ENCODE measurements at regions not wholly inside any gene's neighbourhood (a gene's known extent, or its start where the extent isn't known, plus 50 kb on each side); places are given as distances from the start of the nearest gene placed in this dataset.

GRCh38 chr2:204343685-204344084 lies 201.6 kb upstream of the PARD3B start:
- no peak overlapping the region for H3K4me2 ChIP-seq (ENCODE audit: low read length)
- intact Hi-C loops (cut with micrococcal nuclease; ENCODE audit: unreplicated experiment), result no loop called here
- H2AFZ ChIP-seq (ENCODE audit: low read length), result no peak overlapping the region
- no peaks in the 10 kb centered on the region for H3K9me3 ChIP-seq (ENCODE audit: low read length)
- no peaks in the 10 kb centered on the region for H3K9me2 ChIP-seq (ENCODE audit: insufficient read depth, low read length)
- no TSS peak for BruUV-seq (replicated peaks)
- H3K4me1 ChIP-seq (ENCODE audit: insufficient read depth, low read length, poor library complexity, severe bottlenecking), result no peaks in the 10 kb centered on the region
- CTCF ChIA-PET (ENCODE audit: unreplicated experiment), result no interaction called here
- no peaks in the 10 kb centered on the region for H4K20me1 ChIP-seq (ENCODE audit: insufficient read depth, low read length)
- H3K79me2 ChIP-seq (ENCODE audit: insufficient read depth, low read depth, low read length), result no peaks in the 10 kb centered on the region
- H3K4me3 ChIP-seq (ENCODE audit: low read depth, low read length, poor library complexity, severe bottlenecking), result no peak overlapping the region
- DNase-seq (ENCODE audit: low spot score), result no peak
- TF ChIP-seq CTCF (conservative IDR thresholded peaks at IDR 0.05; ENCODE audit: low read length), result no peak
- no peak for TF ChIP-seq EZH2phosphoT487 (IDR thresholded peaks at IDR 0.05; ENCODE audit: borderline replicate concordance, low read depth, low read length)
- H3K36me3 ChIP-seq (ENCODE audit: insufficient read depth, low read length), result no peaks in the 10 kb centered on the region
- H3K27ac ChIP-seq (ENCODE audit: low read depth, low read length, poor library complexity, severe bottlenecking), result no peak overlapping the region
- POLR2A ChIA-PET, result interaction anchor here (0.6 kb wide), 1 partner anchor 112 kb away, joined by 3 read pairs; no protein-coding TSS in a partner anchor

DNA sequence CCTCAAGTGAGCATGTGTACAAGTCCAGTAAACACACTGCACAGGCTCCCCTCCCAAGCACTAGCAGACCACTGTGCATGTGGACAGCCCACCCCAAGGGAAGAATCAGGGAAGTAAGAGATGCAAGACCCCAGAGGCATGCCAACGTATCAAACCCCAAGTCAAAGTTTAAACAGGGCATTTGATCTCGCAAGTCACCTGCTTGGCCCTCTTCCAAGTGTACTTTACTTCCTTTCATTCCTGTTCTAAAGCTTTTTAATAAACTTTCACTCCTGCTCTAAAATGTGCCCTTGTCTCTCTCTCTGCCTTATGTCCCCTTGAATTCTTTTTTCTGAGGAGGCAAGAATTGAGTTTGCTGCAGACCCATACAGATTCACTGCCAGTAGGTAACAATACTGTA lies 201.2 kb upstream of the PARD3B start:
- TF ChIP-seq CTCF (conservative IDR thresholded peaks at IDR 0.05; ENCODE audit: low read length) (no peak), EZH2phosphoT487 (IDR thresholded peaks at IDR 0.05; ENCODE audit: borderline replicate concordance, low read depth, low read length) (no peak)
- no peak overlapping the region for H3K27ac ChIP-seq (ENCODE audit: low read depth, low read length, poor library complexity, severe bottlenecking)
- POLR2A ChIA-PET, result no interaction called here
- no peaks in the 10 kb centered on the region for H4K20me1 ChIP-seq (ENCODE audit: insufficient read depth, low read length)
- H3K4me1 ChIP-seq (ENCODE audit: insufficient read depth, low read length, poor library complexity, severe bottlenecking), result no peaks in the 10 kb centered on the region
- intact Hi-C loops (cut with micrococcal nuclease; ENCODE audit: unreplicated experiment), result no loop called here
- no peaks in the 10 kb centered on the region for H3K79me2 ChIP-seq (ENCODE audit: insufficient read depth, low read depth, low read length)
- BruUV-seq (replicated peaks), result no TSS peak
- no peak for DNase-seq (ENCODE audit: low spot score)
- H3K4me2 ChIP-seq (ENCODE audit: low read length), result no peak overlapping the region
- CTCF ChIA-PET (ENCODE audit: unreplicated experiment), result no interaction called here
- H3K9me2 ChIP-seq (ENCODE audit: insufficient read depth, low read length), result no peaks in the 10 kb centered on the region
- H3K9me3 ChIP-seq (ENCODE audit: low read length), result no peaks in the 10 kb centered on the region
- no peaks in the 10 kb centered on the region for H3K36me3 ChIP-seq (ENCODE audit: insufficient read depth, low read length)
- H2AFZ ChIP-seq (ENCODE audit: low read length), result no peak overlapping the region
- H3K4me3 ChIP-seq (ENCODE audit: low read depth, low read length, poor library complexity, severe bottlenecking), result no peak overlapping the region

DNA sequence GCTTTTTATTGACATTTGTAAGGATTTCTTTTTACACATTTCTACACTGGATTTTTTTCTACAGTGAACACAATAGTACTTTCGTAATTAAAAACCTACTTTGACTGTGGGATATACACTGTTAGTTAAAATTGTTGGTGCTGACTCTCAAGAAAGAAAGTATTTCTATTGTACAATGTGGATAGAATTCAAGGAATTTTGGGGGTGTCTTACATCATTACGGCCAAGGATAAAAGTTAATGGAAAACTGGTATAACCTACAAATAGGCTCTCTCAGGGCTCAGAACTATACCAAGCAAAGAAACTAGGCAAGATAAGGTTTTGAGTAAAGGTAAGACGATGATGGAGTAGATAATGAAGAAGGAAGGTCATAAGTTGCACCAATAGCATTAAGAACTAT lies 198.4 kb upstream of the PARD3B start:
- TF ChIP-seq CTCF (conservative IDR thresholded peaks at IDR 0.05; ENCODE audit: low read length) (no peak), EZH2phosphoT487 (IDR thresholded peaks at IDR 0.05; ENCODE audit: borderline replicate concordance, low read depth, low read length) (no peak)
- DNase-seq (ENCODE audit: low spot score), result no peak
- no peak overlapping the region for H3K27ac ChIP-seq (ENCODE audit: low read depth, low read length, poor library complexity, severe bottlenecking)
- no peaks in the 10 kb centered on the region; the same call in 1 of the 2 replicates for H3K9me2 ChIP-seq (ENCODE audit: insufficient read depth, low read length)
- H3K9me3 ChIP-seq (ENCODE audit: low read length), result no peaks in the 10 kb centered on the region
- no peak overlapping the region for H2AFZ ChIP-seq (ENCODE audit: low read length)
- ChIA-PET CTCF (ENCODE audit: unreplicated experiment) (interaction anchor here (0.6 kb wide), 1 partner anchor 82 kb away, joined by 3 read pairs; no protein-coding TSS in a partner anchor), POLR2A (no interaction called here)
- no peaks in the 10 kb centered on the region for H3K36me3 ChIP-seq (ENCODE audit: insufficient read depth, low read length)
- H3K4me3 ChIP-seq (ENCODE audit: low read depth, low read length, poor library complexity, severe bottlenecking), result no peak overlapping the region
- H4K20me1 ChIP-seq (ENCODE audit: insufficient read depth, low read length), result no peaks in the 10 kb centered on the region
- H3K79me2 ChIP-seq (ENCODE audit: insufficient read depth, low read depth, low read length), result no peaks in the 10 kb centered on the region
- H3K4me1 ChIP-seq (ENCODE audit: insufficient read depth, low read length, poor library complexity, severe bottlenecking), result no peaks in the 10 kb centered on the region
- intact Hi-C loops (cut with micrococcal nuclease; ENCODE audit: unreplicated experiment), result no loop called here
- no TSS peak for BruUV-seq (replicated peaks)
- no peak overlapping the region for H3K4me2 ChIP-seq (ENCODE audit: low read length)
